VCaP (cell line): ENCODE measurements at regions not wholly inside any gene's neighbourhood (a gene's known extent, or its start where the extent isn't known, plus 50 kb on each side); places are given as distances from the start of the nearest gene placed in this dataset.

Source experiments
- H3K27ac ChIP-seq: fragments of 450-650 bp; 2 replicates; pipeline ENCODE4 v1.5.1; 2017
- CTCF ChIP-seq: fragments of 450-650 bp; conservative IDR thresholded peaks from 2 replicates; pipeline ENCODE4 v1.5.1; 2017; ENCODE audit warnings: mild to moderate bottlenecking, moderate library complexity

DNA sequence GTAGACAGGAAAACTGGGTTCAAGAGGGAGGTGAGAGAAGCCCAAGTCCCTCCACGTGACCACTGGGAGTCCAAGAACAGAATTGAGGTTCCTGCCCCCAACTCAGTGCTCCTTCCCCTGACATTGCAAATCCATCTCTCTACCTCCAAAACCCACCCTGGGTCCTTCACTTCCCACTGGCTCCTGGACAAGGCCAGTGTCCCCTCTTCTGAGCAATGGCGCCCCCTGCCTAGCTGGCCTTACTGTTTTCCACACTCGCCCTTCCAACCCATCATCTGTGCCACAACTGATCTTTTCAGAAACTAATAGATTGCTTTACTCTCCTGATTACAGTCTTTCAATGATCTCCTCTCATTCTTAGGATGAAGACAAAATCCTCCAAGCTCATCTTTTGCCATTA, 200.3 kb downstream of the ANKRD60 start:
- no peak for TF ChIP-seq CTCF
- H3K27ac ChIP-seq, result no peak overlapping the region

- no peak for TF ChIP-seq CTCF
Measured at GRCh38 chr20:58026361-58026760, 202.1 kb downstream of the ANKRD60 start.

DNA sequence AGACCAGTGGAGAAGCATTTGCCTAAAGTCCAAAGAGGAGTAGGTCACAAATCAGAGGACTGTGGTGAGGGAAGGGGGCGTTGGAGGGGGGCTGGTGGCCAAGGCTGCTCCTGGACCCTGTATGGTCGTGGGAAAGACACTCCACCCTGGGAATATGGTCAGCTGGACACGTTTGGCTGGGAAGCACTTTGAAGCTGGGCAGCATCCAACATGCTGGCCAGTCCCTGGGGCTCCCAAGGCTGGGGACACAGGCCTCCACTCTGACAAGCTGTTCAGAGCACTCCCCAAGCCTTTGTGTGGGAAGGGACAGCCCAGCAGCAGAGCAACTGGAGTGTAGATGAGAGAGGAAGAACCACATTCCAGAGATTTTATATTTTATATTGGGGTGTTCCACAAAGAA, 203.2 kb downstream of the ANKRD60 start:
- TF ChIP-seq CTCF, result no peak
- H3K27ac ChIP-seq, result no peak overlapping the region

More at GRCh38 chr20:58026361-58026760, 202.1 kb downstream of the ANKRD60 start:
- no peak overlapping the region for H3K27ac ChIP-seq

GRCh38 chr20:58024241-58024721, 204.2 kb downstream of the ANKRD60 start:
- no peak for TF ChIP-seq CTCF
- no peak overlapping the region for H3K27ac ChIP-seq

GRCh38 chr20:58023781-58024180, 204.7 kb downstream of the ANKRD60 start:
- TF ChIP-seq CTCF, result no peak
- no peak overlapping the region for H3K27ac ChIP-seq

- no peak overlapping the region for H3K27ac ChIP-seq
- no peak for TF ChIP-seq CTCF
Measured at GRCh38 chr20:58023346-58023745, 205.1 kb downstream of the ANKRD60 start.

- TF ChIP-seq CTCF, result no peak
- H3K27ac ChIP-seq, result no peak overlapping the region
Measured at GRCh38 chr20:58022711-58023110, 205.7 kb downstream of the ANKRD60 start.
